Cerebellar cortex (tissue), 1 donor: ENCODE measurements at regions not wholly inside any gene's neighbourhood (a gene's known extent, or its start where the extent isn't known, plus 50 kb on each side); places are given as distances from the start of the nearest gene placed in this dataset.
A peak's percentile ranks its signal among the peaks of the same experiment; 100 is the strongest.

Experiments used
- DNase-seq: peaks from one replicate; pipeline ENCODE4 v3.0.0-alpha.2; 2015; ENCODE audit warnings: low spot score

GRCh38 chr4:159444678-159445077, 341.8 kb downstream of the RAPGEF2 start:
- DNase-seq: no peak

- no peak for DNase-seq
Measured at GRCh38 chr4:159445692-159446091, 342.8 kb downstream of the RAPGEF2 start.

GRCh38 chr4:159446266-159446976, 343.5 kb downstream of the RAPGEF2 start:
- DNase-seq: peak; percentile 75

- no peak for DNase-seq
Measured at GRCh38 chr4:159447296-159447695, 344.4 kb downstream of the RAPGEF2 start.

GRCh38 chr4:159451006-159451405, 348.1 kb downstream of the RAPGEF2 start:
- no peak for DNase-seq

GRCh38 chr4:159455675-159456237, 352.9 kb downstream of the RAPGEF2 start:
- peak; percentile 22 for DNase-seq

GRCh38 chr4:159460371-159460770, 357.5 kb downstream of the RAPGEF2 start:
- DNase-seq: no peak

GRCh38 chr4:159463235-159463634, 360.4 kb downstream of the RAPGEF2 start:
- no peak for DNase-seq

GRCh38 chr4:159464302-159464701, 361.4 kb downstream of the RAPGEF2 start:
- DNase-seq: no peak

GRCh38 chr4:159476886-159477285, 374.0 kb downstream of the RAPGEF2 start:
- DNase-seq: no peak

GRCh38 chr4:159480826-159481225, 377.9 kb downstream of the RAPGEF2 start:
- DNase-seq: no peak

- no peak for DNase-seq
Measured at GRCh38 chr4:159481936-159482335, 379.1 kb downstream of the RAPGEF2 start.

GRCh38 chr4:159483110-159483781, 380.4 kb downstream of the RAPGEF2 start:
- no peak for DNase-seq

GRCh38 chr4:159483782-159484741, 381.2 kb downstream of the RAPGEF2 start:
- DNase-seq: peak; percentile 28

GRCh38 chr4:159484864-159485263, 382.0 kb downstream of the RAPGEF2 start:
- DNase-seq: no peak

- peak; percentile 91 for DNase-seq
Measured at GRCh38 chr4:159487284-159487747, 384.4 kb downstream of the RAPGEF2 start.

- DNase-seq: no peak
Measured at GRCh38 chr4:159489646-159490045, 386.8 kb downstream of the RAPGEF2 start.

GRCh38 chr4:159495515-159496236, 392.8 kb downstream of the RAPGEF2 start:
- DNase-seq: no peak

GRCh38 chr4:159496248-159496647, 393.4 kb downstream of the RAPGEF2 start:
- DNase-seq: no peak

GRCh38 chr4:159497936-159498335, 395.1 kb downstream of the RAPGEF2 start:
- peak; percentile 60 for DNase-seq

GRCh38 chr4:159498446-159499115, 395.7 kb downstream of the RAPGEF2 start:
- DNase-seq: peak; percentile 97
